ENCODE measurements at regions not wholly inside any gene's neighbourhood (a gene's known extent, or its start where the extent isn't known, plus 50 kb on each side); places are given as distances from the start of the nearest gene placed in this dataset.

- TF ChIP-seq NFRKB (IDR thresholded peaks at IDR 0.05) (no peak), ARNT (IDR thresholded peaks at IDR 0.05) (no peak), ZNF384 (IDR thresholded peaks at IDR 0.05) (no peak), FOXA1 (IDR thresholded peaks at IDR 0.05) (no peak), BHLHE40 (IDR thresholded peaks at IDR 0.05; ENCODE audit: borderline replicate concordance) (no peak), LEF1 (IDR thresholded peaks at IDR 0.05; ENCODE audit: borderline replicate concordance) (no peak), SP1 (IDR thresholded peaks at IDR 0.05) (no peak), HDGF (IDR thresholded peaks at IDR 0.05; ENCODE audit: borderline replicate concordance) (no peak), FOXM1 (IDR thresholded peaks at IDR 0.05; ENCODE audit: borderline replicate concordance) (no peak), L3MBTL2 (conservative IDR thresholded peaks at IDR 0.05) (no peak), SUZ12 (IDR thresholded peaks at IDR 0.05) (no peak), FOXK2 (IDR thresholded peaks at IDR 0.05) (no peak), TARDBP (IDR thresholded peaks at IDR 0.05) (no peak), PKNOX1 (IDR thresholded peaks at IDR 0.05) (no peak)
Measured at GRCh38 chr10:91062091-91062490, 141.2 kb upstream of the ANKRD1 start.
